Panc1 (cell line): ENCODE measurements at regions not wholly inside any gene's neighbourhood (a gene's known extent, or its start where the extent isn't known, plus 50 kb on each side); places are given as distances from the start of the nearest gene placed in this dataset.

Experiments used
- ATAC-seq: fragments of 200-7000 bp; cut with Tn5 transposase; 2 replicates; pipeline ENCODE4 v1.9.1; 2020; ENCODE audit warnings: mild to moderate bottlenecking, moderate library complexity
- BruUV-seq: library from RNA; stranded (reverse); fragments of 400-500 nt; replicated peaks from 2 replicates; lab custom pipeline; 2021; lab: Mats Ljungman, UMichigan
- CTCF ChIA-PET: fragments of 300-600 bp; sonication (Branson Sonifier 250); formaldehyde crosslinking; loops from one replicate; lab custom pipeline; 2022; ENCODE audit warnings: antibody characterized with exemption; lab: Charles Lee
- POLR2A ChIA-PET: fragments of 300-600 bp; sonication (Branson Sonifier 250); formaldehyde crosslinking; loops from one replicate; lab custom pipeline; 2022; ENCODE audit warnings: antibody characterized with exemption; lab: Charles Lee
- DNase-seq: peaks from one replicate; pipeline ENCODE4 v3.0.0-alpha.2; 2010; ENCODE audit warnings: low read depth, low spot score
- H3K27ac ChIP-seq: 2 replicates; pipeline ENCODE4 v1.5.1; 2011; ENCODE audit warnings: mild to moderate bottlenecking, low read length, inconsistent platforms
- H3K27me3 ChIP-seq: fragments of 200-500 bp; sonication (Bioruptor generic); 2 replicates; pipeline ENCODE4 v1.6.0; 2014; ENCODE audit warnings: low read length, inconsistent platforms; ENCODE audit not compliant: control insufficient read depth, insufficient read depth
- H3K36me3 ChIP-seq: fragments of 200-500 bp; sonication (Bioruptor generic); 2 replicates; pipeline ENCODE4 v1.5.1; 2014; ENCODE audit warnings: inconsistent platforms, mild to moderate bottlenecking, low read length, moderate library complexity; ENCODE audit not compliant: control insufficient read depth, insufficient read depth
- H3K4me1 ChIP-seq: 2 replicates; pipeline ENCODE4 v1.5.1; 2011; ENCODE audit warnings: inconsistent platforms, mild to moderate bottlenecking, low read length, moderate library complexity; ENCODE audit not compliant: control insufficient read depth, insufficient read depth
- H3K4me3 ChIP-seq, 2 experiments: 2 replicates each; pipeline ENCODE4 v1.5.1; 2011 to 2012; ENCODE audit warnings: low read depth in 2 of 2, low read length in 2 of 2, mild to moderate bottlenecking in 2 of 2, inconsistent platforms in 1 of 2, moderate library complexity in 1 of 2
- H3K9me3 ChIP-seq: fragments of 200-500 bp; sonication (Bioruptor generic); 2 replicates; pipeline ENCODE4 v1.5.1; 2014; ENCODE audit warnings: low read depth, mild to moderate bottlenecking, inconsistent platforms, low read length, moderate library complexity; ENCODE audit not compliant: control insufficient read depth, insufficient read depth
- CTCF ChIP-seq: fragments of 450-650 bp; IDR thresholded peaks from 2 replicates; pipeline ENCODE4 v1.5.1; 2017; ENCODE audit warnings: mild to moderate bottlenecking
- POLR2AphosphoS5 ChIP-seq: IDR thresholded peaks from 2 replicates; pipeline ENCODE4 v1.6.1; 2012; ENCODE audit warnings: mild to moderate bottlenecking, low read depth, low read length, moderate library complexity
- SIN3A ChIP-seq: IDR thresholded peaks from 2 replicates; pipeline ENCODE4 v1.6.1; 2012; ENCODE audit warnings: low read depth, mild to moderate bottlenecking, low read length, moderate library complexity, borderline replicate concordance; ENCODE audit not compliant: insufficient read depth
- TCF7L2 ChIP-seq: IDR thresholded peaks from 2 replicates; pipeline ENCODE4 v1.6.1; 2011; ENCODE audit warnings: mild to moderate bottlenecking, low read depth, low read length, inconsistent platforms
- in situ Hi-C: cut with HindIII; loops from 2 replicates; pipeline ENCODE4 v1.10.0; 2016; ENCODE audit warnings: low sequenced_read_pairs, low pct_unique_long_range_greater_than_20kb
- intact Hi-C: fragments of 100-400 bp; cut with micrococcal nuclease; formaldehyde crosslinking; loops from one replicate; pipeline ENCODE4 v1.10.0; 2022; ENCODE audit not compliant: unreplicated experiment
- TF ChIP-seq, protein P1 (sequence below), 2 experiments: IDR thresholded peaks; 2 replicates each; pipeline ENCODE4 v1.6.1; 2011 to 2012; ENCODE audit warnings: low read depth in 2 of 2, control low read depth in 1 of 2, low read length in 1 of 2, mild to moderate bottlenecking in 1 of 2, moderate library complexity in 1 of 2; ENCODE audit not compliant: insufficient read depth in 1 of 2

DNA sequence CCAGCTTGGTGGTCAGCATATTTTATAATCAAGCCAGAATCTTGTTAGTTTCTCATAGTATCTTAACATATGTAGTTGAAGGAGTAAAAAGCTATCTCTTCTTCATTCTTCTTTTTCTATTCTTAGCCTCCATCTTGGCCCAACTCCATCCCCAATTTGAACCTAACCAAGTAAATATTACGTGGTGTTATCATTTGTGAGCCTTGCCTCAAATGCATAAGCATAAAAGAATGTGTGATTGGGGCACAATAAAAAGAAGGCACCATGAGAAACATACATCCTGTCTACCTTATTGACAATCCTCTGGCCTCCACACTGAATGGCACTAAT, 181.4 kb upstream of the BMP4 start:
- DNase-seq (no peak), ATAC-seq (no peak)
- ChIA-PET CTCF (no interaction called here), POLR2A (no interaction called here)
- Histone ChIP-seq H3K4me1 (no peaks in the 10 kb centered on the region), H3K27ac (no peak overlapping the region), H3K4me3 (no peak overlapping the region), H3K36me3 (no peaks in the 10 kb centered on the region), H3K9me3 (no peaks in the 10 kb centered on the region), H3K27me3 (no peaks in the 10 kb centered on the region)
- intact Hi-C loops = no loop called here
- in situ Hi-C loops = no loop called here
- TF ChIP-seq POLR2AphosphoS5 (no peak), SIN3A (no peak), CTCF (no peak)
- TF ChIP-seq, protein P1, sequence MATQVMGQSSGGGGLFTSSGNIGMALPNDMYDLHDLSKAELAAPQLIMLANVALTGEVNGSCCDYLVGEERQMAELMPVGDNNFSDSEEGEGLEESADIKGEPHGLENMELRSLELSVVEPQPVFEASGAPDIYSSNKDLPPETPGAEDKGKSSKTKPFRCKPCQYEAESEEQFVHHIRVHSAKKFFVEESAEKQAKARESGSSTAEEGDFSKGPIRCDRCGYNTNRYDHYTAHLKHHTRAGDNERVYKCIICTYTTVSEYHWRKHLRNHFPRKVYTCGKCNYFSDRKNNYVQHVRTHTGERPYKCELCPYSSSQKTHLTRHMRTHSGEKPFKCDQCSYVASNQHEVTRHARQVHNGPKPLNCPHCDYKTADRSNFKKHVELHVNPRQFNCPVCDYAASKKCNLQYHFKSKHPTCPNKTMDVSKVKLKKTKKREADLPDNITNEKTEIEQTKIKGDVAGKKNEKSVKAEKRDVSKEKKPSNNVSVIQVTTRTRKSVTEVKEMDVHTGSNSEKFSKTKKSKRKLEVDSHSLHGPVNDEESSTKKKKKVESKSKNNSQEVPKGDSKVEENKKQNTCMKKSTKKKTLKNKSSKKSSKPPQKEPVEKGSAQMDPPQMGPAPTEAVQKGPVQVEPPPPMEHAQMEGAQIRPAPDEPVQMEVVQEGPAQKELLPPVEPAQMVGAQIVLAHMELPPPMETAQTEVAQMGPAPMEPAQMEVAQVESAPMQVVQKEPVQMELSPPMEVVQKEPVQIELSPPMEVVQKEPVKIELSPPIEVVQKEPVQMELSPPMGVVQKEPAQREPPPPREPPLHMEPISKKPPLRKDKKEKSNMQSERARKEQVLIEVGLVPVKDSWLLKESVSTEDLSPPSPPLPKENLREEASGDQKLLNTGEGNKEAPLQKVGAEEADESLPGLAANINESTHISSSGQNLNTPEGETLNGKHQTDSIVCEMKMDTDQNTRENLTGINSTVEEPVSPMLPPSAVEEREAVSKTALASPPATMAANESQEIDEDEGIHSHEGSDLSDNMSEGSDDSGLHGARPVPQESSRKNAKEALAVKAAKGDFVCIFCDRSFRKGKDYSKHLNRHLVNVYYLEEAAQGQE (IDR thresholded peaks at IDR 0.05; ENCODE audit: insufficient read depth in 1 of 2, low read depth in 2 of 2, low read length in 1 of 2) = no peak
- BruUV-seq = no TSS peak

GRCh38 chr14:54138354-54139038, 181.9 kb upstream of the BMP4 start:
- Histone ChIP-seq H3K27ac (no peak overlapping the region), H3K4me1 (no peaks in the 10 kb centered on the region), H3K27me3 (no peaks in the 10 kb centered on the region), H3K9me3 (no peaks in the 10 kb centered on the region), H3K36me3 (no peaks in the 10 kb centered on the region), H3K4me3 (no peak overlapping the region)
- TF ChIP-seq SIN3A = no peak
- TF ChIP-seq CTCF = no peak
- TF ChIP-seq, protein P1 (IDR thresholded peaks at IDR 0.05; ENCODE audit: insufficient read depth in 1 of 2, low read depth in 2 of 2, low read length in 1 of 2) = no peak
- no peak for TF ChIP-seq TCF7L2
- no peak for TF ChIP-seq POLR2AphosphoS5
- ChIA-PET POLR2A (interaction anchor here (0.6 kb wide), 1 partner anchor 192 kb away, joined by 11 read pairs; no protein-coding TSS in a partner anchor), CTCF (no interaction called here)
- in situ Hi-C loops = no loop called here
- intact Hi-C loops = no loop called here
- no TSS peak for BruUV-seq
- no peak for DNase-seq
- ATAC-seq = no peak
